ENCODE measurements at regions not wholly inside any gene's neighbourhood (a gene's known extent, or its start where the extent isn't known, plus 50 kb on each side); places are given as distances from the start of the nearest gene placed in this dataset.

GRCh38 chr2:38474715-38475566 lies 97.9 kb upstream of the ATL2 start:
- TF ChIP-seq EZH2 (IDR thresholded peaks at IDR 0.05; ENCODE audit: low read depth) (no peak), CTCF (conservative IDR thresholded peaks at IDR 0.05) (no peak)

Measured in PC-9 (cell line).